ENCODE measurements at regions not wholly inside any gene's neighbourhood (a gene's known extent, or its start where the extent isn't known, plus 50 kb on each side); places are given as distances from the start of the nearest gene placed in this dataset.

GRCh38 chr2:12871694-12872315 lies 155.1 kb downstream of the TRIB2 start:
- TF ChIP-seq ZFX (IDR thresholded peaks at IDR 0.05) (no peak), CTCF (conservative IDR thresholded peaks at IDR 0.05) (no peak)
- no peak overlapping the region for H3K27ac ChIP-seq

GRCh38 chr2:12877761-12878160 lies 161.0 kb downstream of the TRIB2 start:
- TF ChIP-seq ZFX (IDR thresholded peaks at IDR 0.05) (no peak), CTCF (conservative IDR thresholded peaks at IDR 0.05) (no peak)
- H3K27ac ChIP-seq = no peak overlapping the region

GRCh38 chr2:12879649-12880048 lies 162.9 kb downstream of the TRIB2 start:
- TF ChIP-seq CTCF (conservative IDR thresholded peaks at IDR 0.05) (no peak), ZFX (IDR thresholded peaks at IDR 0.05) (no peak)

GRCh38 chr2:12881952-12882351 lies 165.2 kb downstream of the TRIB2 start:
- TF ChIP-seq ZFX (IDR thresholded peaks at IDR 0.05) (no peak), CTCF (conservative IDR thresholded peaks at IDR 0.05) (no peak)
- no peak overlapping the region for H3K27ac ChIP-seq

More at GRCh38 chr2:12879649-12880048, 162.9 kb downstream of the TRIB2 start:
- no peak overlapping the region for H3K27ac ChIP-seq

- no peak overlapping the region for H3K27ac ChIP-seq
- TF ChIP-seq CTCF (conservative IDR thresholded peaks at IDR 0.05) (no peak), ZFX (IDR thresholded peaks at IDR 0.05) (no peak)
Observed at GRCh38 chr2:12882393-12882792, 165.7 kb downstream of the TRIB2 start.

GRCh38 chr2:12883906-12884305 lies 167.2 kb downstream of the TRIB2 start:
- H3K27ac ChIP-seq = no peak overlapping the region

More at GRCh38 chr2:12883906-12884305, 167.2 kb downstream of the TRIB2 start:
- TF ChIP-seq CTCF (conservative IDR thresholded peaks at IDR 0.05) = no peak
- no peak for TF ChIP-seq ZFX (IDR thresholded peaks at IDR 0.05)

All from C4-2B (cell line).